Stomach (tissue), 4 donors: ENCODE measurements at regions not wholly inside any gene's neighbourhood (a gene's known extent, or its start where the extent isn't known, plus 50 kb on each side); places are given as distances from the start of the nearest gene placed in this dataset.

Experiments used
- EP300 ChIP-seq: sonication (generic); formaldehyde crosslinking; IDR thresholded peaks from one replicate; pipeline ENCODE4 v1.6.1; 2017; ENCODE audit warnings: antibody characterized with exemption
- POLR2A ChIP-seq, 4 donors: fragments of 450-650 bp; IDR thresholded peaks; one replicate each; pipeline ENCODE4 v1.6.1; 2016; ENCODE audit warnings: antibody characterized with exemption in 4 of 4, control low read depth in 2 of 4, mild to moderate bottlenecking in 1 of 4, moderate library complexity in 1 of 4
- TF ChIP-seq, protein P1 (sequence below), 7 experiments: fragments of 450-650 bp in 4 of 7; fragments of 200-600 bp in 3 of 7; sonication (generic) in 3 of 7; IDR thresholded peaks; one replicate each; pipeline ENCODE4 v1.5.1; 2016 to 2019; ENCODE audit warnings: antibody characterized with exemption in 7 of 7, control low read depth in 2 of 7, mild to moderate bottlenecking in 1 of 7

DNA sequence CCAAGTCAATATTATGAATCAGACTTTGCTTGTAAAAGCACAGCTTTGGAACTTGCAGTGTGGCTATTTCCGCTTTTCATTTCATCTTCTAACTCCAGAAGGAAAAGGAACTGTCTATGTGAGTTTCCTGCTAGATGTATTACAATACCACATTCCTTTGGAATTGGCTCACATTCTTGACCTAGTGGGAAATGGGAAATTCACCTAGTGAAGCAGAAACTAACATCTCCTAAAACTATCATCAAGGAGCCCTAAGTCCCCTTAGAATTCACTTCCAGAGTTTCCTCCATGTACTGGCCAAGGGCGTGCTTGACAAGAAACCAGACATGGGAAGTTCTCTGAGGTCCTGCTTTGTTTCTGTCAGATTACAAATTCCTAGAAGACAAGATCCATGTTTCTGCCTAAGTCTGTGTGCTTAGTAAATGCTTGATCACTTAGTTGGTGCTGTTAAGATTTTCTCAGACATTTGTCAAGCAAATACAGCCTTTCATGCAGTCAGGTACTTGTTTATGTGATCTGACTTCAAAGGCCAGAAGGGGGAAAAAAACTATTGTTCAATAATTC lies 275.7 kb upstream of the FN1 start:
- TF ChIP-seq POLR2A (IDR thresholded peaks at IDR 0.05) (no peak), EP300 (no peak)
- TF ChIP-seq, protein P1, sequence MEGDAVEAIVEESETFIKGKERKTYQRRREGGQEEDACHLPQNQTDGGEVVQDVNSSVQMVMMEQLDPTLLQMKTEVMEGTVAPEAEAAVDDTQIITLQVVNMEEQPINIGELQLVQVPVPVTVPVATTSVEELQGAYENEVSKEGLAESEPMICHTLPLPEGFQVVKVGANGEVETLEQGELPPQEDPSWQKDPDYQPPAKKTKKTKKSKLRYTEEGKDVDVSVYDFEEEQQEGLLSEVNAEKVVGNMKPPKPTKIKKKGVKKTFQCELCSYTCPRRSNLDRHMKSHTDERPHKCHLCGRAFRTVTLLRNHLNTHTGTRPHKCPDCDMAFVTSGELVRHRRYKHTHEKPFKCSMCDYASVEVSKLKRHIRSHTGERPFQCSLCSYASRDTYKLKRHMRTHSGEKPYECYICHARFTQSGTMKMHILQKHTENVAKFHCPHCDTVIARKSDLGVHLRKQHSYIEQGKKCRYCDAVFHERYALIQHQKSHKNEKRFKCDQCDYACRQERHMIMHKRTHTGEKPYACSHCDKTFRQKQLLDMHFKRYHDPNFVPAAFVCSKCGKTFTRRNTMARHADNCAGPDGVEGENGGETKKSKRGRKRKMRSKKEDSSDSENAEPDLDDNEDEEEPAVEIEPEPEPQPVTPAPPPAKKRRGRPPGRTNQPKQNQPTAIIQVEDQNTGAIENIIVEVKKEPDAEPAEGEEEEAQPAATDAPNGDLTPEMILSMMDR (IDR thresholded peaks at IDR 0.05), result no peak
